WTC11 (cell line): ENCODE measurements at regions not wholly inside any gene's neighbourhood (a gene's known extent, or its start where the extent isn't known, plus 50 kb on each side); places are given as distances from the start of the nearest gene placed in this dataset.

ENCODE experiments used
- ATAC-seq: fragments of 200-7000 bp; cut with Tn5 transposase; 2 replicates; pipeline ENCODE4 v1.10.0; 2021; ENCODE audit warnings: mild to moderate bottlenecking, moderate library complexity
- CTCF ChIA-PET: fragments of 300-600 bp; sonication (Branson Sonifier 250); formaldehyde crosslinking; loops from one replicate; lab custom pipeline; 2021; ENCODE audit warnings: antibody characterized with exemption; lab: Charles Lee
- POLR2A ChIA-PET: fragments of 350-600 bp; sonication (Branson Sonifier 250); formaldehyde crosslinking; loops from one replicate; lab custom pipeline; 2021; ENCODE audit warnings: antibody characterized with exemption; lab: Charles Lee
- DNase-seq: peaks from one replicate; pipeline ENCODE4 v3.0.0; 2021; ENCODE audit warnings: low spot score
- H3K27ac Mint-ChIP-seq: 2 replicates; pipeline ENCODE4 v1.8.0; 2021; ENCODE audit warnings: mixed read lengths
- H3K27me3 Mint-ChIP-seq: 2 replicates; pipeline ENCODE4 v1.8.0; 2021; ENCODE audit warnings: low read depth, mild to moderate bottlenecking, moderate library complexity, mixed read lengths
- H3K36me3 Mint-ChIP-seq: 2 replicates; pipeline ENCODE4 v1.8.0; 2021; ENCODE audit warnings: mixed read lengths
- H3K4me1 Mint-ChIP-seq: 2 replicates; pipeline ENCODE4 v1.8.0; 2022; ENCODE audit warnings: mixed read lengths
- H3K4me3 Mint-ChIP-seq: 2 replicates; pipeline ENCODE4 v1.8.0; 2021; ENCODE audit warnings: mild to moderate bottlenecking, moderate library complexity, mixed read lengths
- H3K9me3 Mint-ChIP-seq: 2 replicates; pipeline ENCODE4 v1.8.0; 2021; ENCODE audit warnings: mixed read lengths
- ATF1 ChIP-seq: sonication (generic); formaldehyde crosslinking; IDR thresholded peaks from 2 replicates; pipeline ENCODE4 v1.8.1; 2023; ENCODE audit warnings: mild to moderate bottlenecking, moderate library complexity, missing genetic modification reagents
- CBFB ChIP-seq: sonication (generic); formaldehyde crosslinking; IDR thresholded peaks from 2 replicates; pipeline ENCODE4 v1.8.1; 2022; ENCODE audit warnings: mild to moderate bottlenecking, low read depth, missing genetic modification reagents
- FOXJ3 ChIP-seq: sonication (generic); formaldehyde crosslinking; IDR thresholded peaks from 2 replicates; pipeline ENCODE4 v1.9.0; 2021; ENCODE audit warnings: missing genetic modification reagents, mild to moderate bottlenecking, borderline replicate concordance
- JAZF1 ChIP-seq: fragments of 250-450 bp; sonication (Bioruptor Pico); IDR thresholded peaks from 2 replicates; pipeline ENCODE4 v1.9.0; 2021; ENCODE audit warnings: moderate library complexity, mild to moderate bottlenecking, inconsistent platforms
- NFE2L1 ChIP-seq: sonication (generic); formaldehyde crosslinking; IDR thresholded peaks from 2 replicates; pipeline ENCODE4 v1.8.1; 2023; ENCODE audit warnings: missing genetic modification reagents
- NFYB ChIP-seq: sonication (generic); formaldehyde crosslinking; conservative IDR thresholded peaks from 2 replicates; pipeline ENCODE4 v1.8.0; 2022; ENCODE audit warnings: low read depth, missing genetic modification reagents
- RORB ChIP-seq: fragments of 250-450 bp; sonication (Bioruptor Pico); IDR thresholded peaks from 2 replicates; pipeline ENCODE4 v1.9.0; 2021; ENCODE audit warnings: mild to moderate bottlenecking
- SMAD3 ChIP-seq: sonication (generic); formaldehyde crosslinking; IDR thresholded peaks from 2 replicates; pipeline ENCODE4 v1.8.0; 2022; ENCODE audit warnings: missing genetic modification reagents, mild to moderate bottlenecking, borderline replicate concordance
- TCF7 ChIP-seq: sonication (generic); formaldehyde crosslinking; IDR thresholded peaks from 2 replicates; pipeline ENCODE4 v1.8.0; 2022; ENCODE audit warnings: mild to moderate bottlenecking, low read depth, missing genetic modification reagents, moderate library complexity
- TEAD4 ChIP-seq: sonication (generic); formaldehyde crosslinking; IDR thresholded peaks from 2 replicates; pipeline ENCODE4 v1.8.0; 2022; ENCODE audit warnings: mild to moderate bottlenecking, missing genetic modification reagents
- ZNF138 ChIP-seq: sonication (generic); formaldehyde crosslinking; conservative IDR thresholded peaks from 2 replicates; pipeline ENCODE4 v1.8.1; 2022; ENCODE audit warnings: mild to moderate bottlenecking, moderate library complexity, missing genetic modification reagents
- ZNF219 ChIP-seq: sonication (generic); formaldehyde crosslinking; IDR thresholded peaks from 2 replicates; pipeline ENCODE4 v1.8.0; 2023; ENCODE audit warnings: missing genetic modification reagents, mild to moderate bottlenecking, borderline replicate concordance
- ZNF263 ChIP-seq: sonication (generic); formaldehyde crosslinking; IDR thresholded peaks from 2 replicates; pipeline ENCODE4 v1.8.1; 2022; ENCODE audit warnings: low read depth, mild to moderate bottlenecking, moderate library complexity, missing genetic modification reagents
- ZNF671 ChIP-seq: fragments of 250-450 bp; sonication (Bioruptor Pico); IDR thresholded peaks from 2 replicates; pipeline ENCODE4 v1.8.0; 2021; ENCODE audit warnings: mild to moderate bottlenecking
- TF ChIP-seq, protein P1 (sequence below): fragments of 200-600 bp; IDR thresholded peaks from 2 replicates; pipeline ENCODE4 v1.8.0; 2022; ENCODE audit warnings: antibody characterized with exemption
- TF ChIP-seq, protein P2 (sequence below): sonication (generic); formaldehyde crosslinking; IDR thresholded peaks from 2 replicates; pipeline ENCODE4 v1.8.1; 2022; ENCODE audit warnings: missing genetic modification reagents, borderline replicate concordance
- TF ChIP-seq, protein P3 (sequence below): sonication (generic); formaldehyde crosslinking; IDR thresholded peaks from 2 replicates; pipeline ENCODE4 v1.8.0; 2022; ENCODE audit warnings: missing genetic modification reagents
- TF ChIP-seq, protein P4 (sequence below): sonication (generic); formaldehyde crosslinking; conservative IDR thresholded peaks from 2 replicates; pipeline ENCODE4 v1.8.1; 2023; ENCODE audit warnings: mild to moderate bottlenecking, low read depth, missing genetic modification reagents, moderate library complexity
- TF ChIP-seq, protein P5 (sequence below): sonication (generic); formaldehyde crosslinking; IDR thresholded peaks from 2 replicates; pipeline ENCODE4 v1.8.0; 2022; ENCODE audit warnings: mild to moderate bottlenecking, missing genetic modification reagents
- TF ChIP-seq, protein P6 (sequence below): sonication (generic); formaldehyde crosslinking; IDR thresholded peaks from 2 replicates; pipeline ENCODE4 v1.8.1; 2023; ENCODE audit warnings: mild to moderate bottlenecking, moderate library complexity, missing genetic modification reagents
- TF ChIP-seq, protein P7 (sequence below): fragments of 250-450 bp; sonication (Bioruptor Pico); IDR thresholded peaks from 2 replicates; pipeline ENCODE4 v1.9.0; 2021; ENCODE audit warnings: mild to moderate bottlenecking

DNA sequence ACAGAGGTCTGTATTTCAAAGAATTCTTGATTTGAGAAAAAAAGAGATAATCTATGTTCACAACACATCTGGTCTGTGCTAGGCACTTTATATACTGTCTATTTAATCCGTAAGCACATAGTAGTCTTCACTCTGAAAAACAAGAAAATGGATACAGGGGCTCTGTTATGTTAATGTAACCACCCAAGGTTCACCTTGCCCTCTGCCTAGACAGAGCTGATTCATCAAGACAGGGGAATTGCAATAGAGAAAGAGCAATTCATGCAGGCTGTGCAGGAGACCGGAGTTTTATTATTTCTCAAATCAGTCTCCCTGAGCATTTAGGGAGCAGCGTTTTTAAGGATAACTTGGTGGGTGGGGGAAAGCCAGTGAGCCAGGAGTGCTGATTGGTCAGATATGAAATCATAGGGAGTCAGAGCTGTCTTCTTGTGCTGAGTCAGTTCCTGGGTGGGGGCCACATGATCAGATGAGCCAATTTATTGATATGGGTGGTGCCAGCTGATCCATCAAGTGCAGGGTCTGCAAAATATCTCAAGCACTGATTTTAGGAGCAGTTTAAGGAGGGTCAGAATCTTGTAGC is 92.9 kb upstream of the TNIP3 start:
- peaks cover 22% of the 10 kb centered on the region for H3K9me3 Mint-ChIP-seq

DNA sequence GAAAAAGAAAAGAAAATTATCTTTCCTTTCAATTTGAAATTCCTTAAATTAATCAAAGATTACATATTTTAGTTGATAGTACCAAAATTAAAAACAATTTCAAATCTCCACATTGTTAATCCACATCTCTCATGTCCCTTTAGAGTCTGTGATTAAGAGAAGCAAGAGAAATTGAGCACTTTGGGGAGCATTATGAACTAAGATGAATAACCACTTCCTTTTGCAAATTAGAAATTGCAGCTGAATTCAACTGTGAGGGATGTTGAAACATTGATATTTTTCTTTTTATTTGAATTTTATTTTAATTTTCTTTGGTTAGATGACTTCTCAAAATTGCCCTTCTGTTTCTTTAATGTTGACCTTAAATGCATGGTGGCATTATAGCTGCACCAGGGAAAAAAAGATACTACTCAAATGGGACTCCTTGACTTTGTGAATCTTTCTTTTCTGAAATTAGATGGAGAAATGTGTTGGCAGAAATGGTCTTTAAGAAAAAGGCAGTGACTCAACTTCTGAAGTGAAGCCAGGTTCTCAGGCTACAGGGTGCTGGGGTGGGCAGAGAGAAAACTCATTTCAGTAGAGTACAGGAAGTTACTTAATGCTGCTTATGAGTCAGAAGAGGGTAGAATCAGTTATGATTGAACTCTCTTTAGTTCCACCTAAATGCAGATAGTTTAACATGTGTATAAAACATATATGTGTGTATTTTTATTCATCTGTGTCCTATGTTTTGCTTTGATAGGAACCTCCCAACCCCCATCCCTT is 92.0 kb upstream of the TNIP3 start:
- no peak for ATAC-seq

More for the DNA sequence above, 92.9 kb upstream of the TNIP3 start:
- H3K4me3 Mint-ChIP-seq = no peak overlapping the region
- no peak overlapping the region for H3K27ac Mint-ChIP-seq
- H3K36me3 Mint-ChIP-seq = no peaks in the 10 kb centered on the region
- POLR2A ChIA-PET = no interaction called here
- TF ChIP-seq RORB (CRISPR knock-in tag) = no peak
- no peak for TF ChIP-seq NFE2L1 (CRISPR knock-in tag)
- no peak for TF ChIP-seq CBFB (CRISPR knock-in tag)
- no peak for TF ChIP-seq ZNF138
- H3K4me1 Mint-ChIP-seq = peaks cover 10% of the 10 kb centered on the region
- CTCF ChIA-PET = no interaction called here
- ATAC-seq (no peak), DNase-seq (no peak)
- no peaks in the 10 kb centered on the region for H3K27me3 Mint-ChIP-seq

DNA sequence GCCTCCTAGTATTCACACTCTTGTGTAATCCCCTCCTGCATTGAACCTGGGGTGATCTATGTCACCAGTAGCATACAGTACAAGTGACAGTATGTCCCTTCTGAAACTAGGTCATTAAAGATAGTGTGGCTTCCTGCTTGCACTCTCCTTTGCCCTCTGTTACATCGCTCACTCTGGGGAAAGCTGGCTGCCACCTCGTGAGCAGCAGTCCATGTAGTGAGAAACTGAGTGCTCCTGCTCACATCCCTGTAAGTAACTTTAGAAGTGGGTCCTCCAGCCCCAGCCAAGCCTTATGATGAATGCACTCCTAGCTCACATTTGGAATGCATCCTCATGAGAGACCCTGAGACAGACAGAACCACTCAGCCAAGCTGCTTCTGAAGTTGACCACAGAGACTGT is 89.8 kb upstream of the TNIP3 start:
- CTCF ChIA-PET = interaction anchor here (2.4 kb wide), 1 partner anchor 62 kb away, joined by 10 read pairs; no protein-coding TSS in a partner anchor
- DNase-seq = no peak
- POLR2A ChIA-PET = no interaction called here
- H3K4me1 Mint-ChIP-seq = peaks cover 6% of the 10 kb centered on the region; the same call in 1 of the 2 replicates
- ATAC-seq = no peak
- peaks cover 15% of the 10 kb centered on the region for H3K9me3 Mint-ChIP-seq
- no peaks in the 10 kb centered on the region for H3K36me3 Mint-ChIP-seq
- no peaks in the 10 kb centered on the region for H3K27me3 Mint-ChIP-seq
- no peak overlapping the region for H3K27ac Mint-ChIP-seq
- H3K4me3 Mint-ChIP-seq = no peak overlapping the region
- TF ChIP-seq, protein P1, sequence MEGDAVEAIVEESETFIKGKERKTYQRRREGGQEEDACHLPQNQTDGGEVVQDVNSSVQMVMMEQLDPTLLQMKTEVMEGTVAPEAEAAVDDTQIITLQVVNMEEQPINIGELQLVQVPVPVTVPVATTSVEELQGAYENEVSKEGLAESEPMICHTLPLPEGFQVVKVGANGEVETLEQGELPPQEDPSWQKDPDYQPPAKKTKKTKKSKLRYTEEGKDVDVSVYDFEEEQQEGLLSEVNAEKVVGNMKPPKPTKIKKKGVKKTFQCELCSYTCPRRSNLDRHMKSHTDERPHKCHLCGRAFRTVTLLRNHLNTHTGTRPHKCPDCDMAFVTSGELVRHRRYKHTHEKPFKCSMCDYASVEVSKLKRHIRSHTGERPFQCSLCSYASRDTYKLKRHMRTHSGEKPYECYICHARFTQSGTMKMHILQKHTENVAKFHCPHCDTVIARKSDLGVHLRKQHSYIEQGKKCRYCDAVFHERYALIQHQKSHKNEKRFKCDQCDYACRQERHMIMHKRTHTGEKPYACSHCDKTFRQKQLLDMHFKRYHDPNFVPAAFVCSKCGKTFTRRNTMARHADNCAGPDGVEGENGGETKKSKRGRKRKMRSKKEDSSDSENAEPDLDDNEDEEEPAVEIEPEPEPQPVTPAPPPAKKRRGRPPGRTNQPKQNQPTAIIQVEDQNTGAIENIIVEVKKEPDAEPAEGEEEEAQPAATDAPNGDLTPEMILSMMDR = no peak
- no peak for TF ChIP-seq ZNF219 (CRISPR knock-in tag)
- TF ChIP-seq FOXJ3 = no peak
- TF ChIP-seq, protein P2, sequence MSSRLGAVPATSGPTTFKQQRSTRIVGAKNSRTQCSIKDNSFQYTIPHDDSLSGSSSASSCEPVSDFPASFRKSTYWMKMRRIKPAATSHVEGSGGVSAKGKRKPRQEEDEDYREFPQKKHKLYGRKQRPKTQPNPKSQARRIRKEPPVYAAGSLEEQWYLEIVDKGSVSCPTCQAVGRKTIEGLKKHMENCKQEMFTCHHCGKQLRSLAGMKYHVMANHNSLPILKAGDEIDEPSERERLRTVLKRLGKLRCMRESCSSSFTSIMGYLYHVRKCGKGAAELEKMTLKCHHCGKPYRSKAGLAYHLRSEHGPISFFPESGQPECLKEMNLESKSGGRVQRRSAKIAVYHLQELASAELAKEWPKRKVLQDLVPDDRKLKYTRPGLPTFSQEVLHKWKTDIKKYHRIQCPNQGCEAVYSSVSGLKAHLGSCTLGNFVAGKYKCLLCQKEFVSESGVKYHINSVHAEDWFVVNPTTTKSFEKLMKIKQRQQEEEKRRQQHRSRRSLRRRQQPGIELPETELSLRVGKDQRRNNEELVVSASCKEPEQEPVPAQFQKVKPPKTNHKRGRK (CRISPR knock-in tag) = no peak
- no peak for TF ChIP-seq TEAD4 (CRISPR knock-in tag)
- TF ChIP-seq, protein P3, sequence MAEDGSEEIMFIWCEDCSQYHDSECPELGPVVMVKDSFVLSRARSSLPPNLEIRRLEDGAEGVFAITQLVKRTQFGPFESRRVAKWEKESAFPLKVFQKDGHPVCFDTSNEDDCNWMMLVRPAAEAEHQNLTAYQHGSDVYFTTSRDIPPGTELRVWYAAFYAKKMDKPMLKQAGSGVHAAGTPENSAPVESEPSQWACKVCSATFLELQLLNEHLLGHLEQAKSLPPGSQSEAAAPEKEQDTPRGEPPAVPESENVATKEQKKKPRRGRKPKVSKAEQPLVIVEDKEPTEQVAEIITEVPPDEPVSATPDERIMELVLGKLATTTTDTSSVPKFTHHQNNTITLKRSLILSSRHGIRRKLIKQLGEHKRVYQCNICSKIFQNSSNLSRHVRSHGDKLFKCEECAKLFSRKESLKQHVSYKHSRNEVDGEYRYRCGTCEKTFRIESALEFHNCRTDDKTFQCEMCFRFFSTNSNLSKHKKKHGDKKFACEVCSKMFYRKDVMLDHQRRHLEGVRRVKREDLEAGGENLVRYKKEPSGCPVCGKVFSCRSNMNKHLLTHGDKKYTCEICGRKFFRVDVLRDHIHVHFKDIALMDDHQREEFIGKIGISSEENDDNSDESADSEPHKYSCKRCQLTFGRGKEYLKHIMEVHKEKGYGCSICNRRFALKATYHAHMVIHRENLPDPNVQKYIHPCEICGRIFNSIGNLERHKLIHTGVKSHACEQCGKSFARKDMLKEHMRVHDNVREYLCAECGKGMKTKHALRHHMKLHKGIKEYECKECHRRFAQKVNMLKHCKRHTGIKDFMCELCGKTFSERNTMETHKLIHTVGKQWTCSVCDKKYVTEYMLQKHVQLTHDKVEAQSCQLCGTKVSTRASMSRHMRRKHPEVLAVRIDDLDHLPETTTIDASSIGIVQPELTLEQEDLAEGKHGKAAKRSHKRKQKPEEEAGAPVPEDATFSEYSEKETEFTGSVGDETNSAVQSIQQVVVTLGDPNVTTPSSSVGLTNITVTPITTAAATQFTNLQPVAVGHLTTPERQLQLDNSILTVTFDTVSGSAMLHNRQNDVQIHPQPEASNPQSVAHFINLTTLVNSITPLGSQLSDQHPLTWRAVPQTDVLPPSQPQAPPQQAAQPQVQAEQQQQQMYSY (CRISPR knock-in tag) = no peak
- TF ChIP-seq, protein P4, sequence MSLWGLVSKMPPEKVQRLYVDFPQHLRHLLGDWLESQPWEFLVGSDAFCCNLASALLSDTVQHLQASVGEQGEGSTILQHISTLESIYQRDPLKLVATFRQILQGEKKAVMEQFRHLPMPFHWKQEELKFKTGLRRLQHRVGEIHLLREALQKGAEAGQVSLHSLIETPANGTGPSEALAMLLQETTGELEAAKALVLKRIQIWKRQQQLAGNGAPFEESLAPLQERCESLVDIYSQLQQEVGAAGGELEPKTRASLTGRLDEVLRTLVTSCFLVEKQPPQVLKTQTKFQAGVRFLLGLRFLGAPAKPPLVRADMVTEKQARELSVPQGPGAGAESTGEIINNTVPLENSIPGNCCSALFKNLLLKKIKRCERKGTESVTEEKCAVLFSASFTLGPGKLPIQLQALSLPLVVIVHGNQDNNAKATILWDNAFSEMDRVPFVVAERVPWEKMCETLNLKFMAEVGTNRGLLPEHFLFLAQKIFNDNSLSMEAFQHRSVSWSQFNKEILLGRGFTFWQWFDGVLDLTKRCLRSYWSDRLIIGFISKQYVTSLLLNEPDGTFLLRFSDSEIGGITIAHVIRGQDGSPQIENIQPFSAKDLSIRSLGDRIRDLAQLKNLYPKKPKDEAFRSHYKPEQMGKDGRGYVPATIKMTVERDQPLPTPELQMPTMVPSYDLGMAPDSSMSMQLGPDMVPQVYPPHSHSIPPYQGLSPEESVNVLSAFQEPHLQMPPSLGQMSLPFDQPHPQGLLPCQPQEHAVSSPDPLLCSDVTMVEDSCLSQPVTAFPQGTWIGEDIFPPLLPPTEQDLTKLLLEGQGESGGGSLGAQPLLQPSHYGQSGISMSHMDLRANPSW (CRISPR knock-in tag) = no peak
- TF ChIP-seq ATF1 (CRISPR knock-in tag) = no peak

More for the DNA sequence above, 92.0 kb upstream of the TNIP3 start:
- Mint-ChIP-seq H3K9me3 (peaks cover 22% of the 10 kb centered on the region), H3K27ac (no peak overlapping the region), H3K4me3 (no peak overlapping the region), H3K27me3 (no peaks in the 10 kb centered on the region), H3K36me3 (no peaks in the 10 kb centered on the region), H3K4me1 (peaks cover 6% of the 10 kb centered on the region; the same call in 1 of the 2 replicates)
- DNase-seq = no peak
- TF ChIP-seq, protein P5, sequence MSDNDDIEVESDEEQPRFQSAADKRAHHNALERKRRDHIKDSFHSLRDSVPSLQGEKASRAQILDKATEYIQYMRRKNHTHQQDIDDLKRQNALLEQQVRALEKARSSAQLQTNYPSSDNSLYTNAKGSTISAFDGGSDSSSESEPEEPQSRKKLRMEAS (CRISPR knock-in tag) = no peak
- TF ChIP-seq, protein P6, sequence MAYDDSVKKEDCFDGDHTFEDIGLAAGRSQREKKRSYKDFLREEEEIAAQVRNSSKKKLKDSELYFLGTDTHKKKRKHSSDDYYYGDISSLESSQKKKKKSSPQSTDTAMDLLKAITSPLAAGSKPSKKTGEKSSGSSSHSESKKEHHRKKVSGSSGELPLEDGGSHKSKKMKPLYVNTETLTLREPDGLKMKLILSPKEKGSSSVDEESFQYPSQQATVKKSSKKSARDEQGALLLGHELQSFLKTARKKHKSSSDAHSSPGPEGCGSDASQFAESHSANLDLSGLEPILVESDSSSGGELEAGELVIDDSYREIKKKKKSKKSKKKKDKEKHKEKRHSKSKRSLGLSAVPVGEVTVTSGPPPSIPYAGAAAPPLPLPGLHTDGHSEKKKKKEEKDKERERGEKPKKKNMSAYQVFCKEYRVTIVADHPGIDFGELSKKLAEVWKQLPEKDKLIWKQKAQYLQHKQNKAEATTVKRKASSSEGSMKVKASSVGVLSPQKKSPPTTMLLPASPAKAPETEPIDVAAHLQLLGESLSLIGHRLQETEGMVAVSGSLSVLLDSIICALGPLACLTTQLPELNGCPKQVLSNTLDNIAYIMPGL (CRISPR knock-in tag) = no peak
- TF ChIP-seq SMAD3 (CRISPR knock-in tag) = no peak
- TF ChIP-seq, protein P7, sequence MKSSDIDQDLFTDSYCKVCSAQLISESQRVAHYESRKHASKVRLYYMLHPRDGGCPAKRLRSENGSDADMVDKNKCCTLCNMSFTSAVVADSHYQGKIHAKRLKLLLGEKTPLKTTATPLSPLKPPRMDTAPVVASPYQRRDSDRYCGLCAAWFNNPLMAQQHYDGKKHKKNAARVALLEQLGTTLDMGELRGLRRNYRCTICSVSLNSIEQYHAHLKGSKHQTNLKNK (CRISPR knock-in tag) = no peak
- TF ChIP-seq NFYB (CRISPR knock-in tag) = no peak
- no peak for TF ChIP-seq JAZF1 (CRISPR knock-in tag)
- TF ChIP-seq ZNF671 (CRISPR knock-in tag) = no peak
- TF ChIP-seq TCF7 (CRISPR knock-in tag) = no peak
- TF ChIP-seq ZNF263 (CRISPR knock-in tag) = no peak
- no peak for TF ChIP-seq NFE2L1 (CRISPR knock-in tag)
- CTCF ChIA-PET = interaction anchor here (2.4 kb wide), 1 partner anchor 64 kb away, joined by 10 read pairs; no protein-coding TSS in a partner anchor
- POLR2A ChIA-PET = no interaction called here
